SK-N-SH (cell line): ENCODE measurements at regions not wholly inside any gene's neighbourhood (a gene's known extent, or its start where the extent isn't known, plus 50 kb on each side); places are given as distances from the start of the nearest gene placed in this dataset.

ENCODE experiments used
- CHD2 ChIP-seq: fragments of 150-350 bp; IDR thresholded peaks from 2 replicates; pipeline ENCODE4 v1.6.1; 2018; ENCODE audit warnings: low read length; ENCODE audit not compliant: partially characterized antibody
- CTCF ChIP-seq: fragments of 200-600 bp; sonication (generic); IDR thresholded peaks from 2 replicates; pipeline ENCODE4 v1.6.1; 2017; ENCODE audit warnings: antibody characterized with exemption, mild to moderate bottlenecking, moderate library complexity
- EZH2phosphoT487 ChIP-seq: fragments of 200-600 bp; sonication (generic); IDR thresholded peaks from 2 replicates; pipeline ENCODE4 v1.6.1; 2017; ENCODE audit warnings: low read depth, mixed run types, mild to moderate bottlenecking, antibody characterized with exemption, moderate library complexity, borderline replicate concordance
- FOXJ3 ChIP-seq: sonication (generic); formaldehyde crosslinking; IDR thresholded peaks from 2 replicates; pipeline ENCODE4 v1.5.1; 2020; ENCODE audit warnings: mild to moderate bottlenecking, missing genetic modification reagents
- FOXM1 ChIP-seq: IDR thresholded peaks from 2 replicates; pipeline ENCODE4 v1.4.0; 2012; ENCODE audit warnings: low read depth, mild to moderate bottlenecking
- GABPA ChIP-seq: IDR thresholded peaks from 2 replicates; pipeline ENCODE4 v1.4.0; 2012; ENCODE audit warnings: low read depth, mild to moderate bottlenecking
- GATA2 ChIP-seq: sonication (generic); formaldehyde crosslinking; IDR thresholded peaks from 2 replicates; pipeline ENCODE4 v1.5.0; 2020; ENCODE audit warnings: mild to moderate bottlenecking, missing genetic modification reagents
- MXI1 ChIP-seq: IDR thresholded peaks from 2 replicates; pipeline ENCODE4 v1.6.1; 2012; ENCODE audit warnings: mild to moderate bottlenecking, low read depth, low read length, improper control_type of control experiment
- NRF1 ChIP-seq: IDR thresholded peaks from 2 replicates; pipeline ENCODE4 v1.6.1; 2012; ENCODE audit warnings: low read depth, mild to moderate bottlenecking, low read length
- REST ChIP-seq: IDR thresholded peaks from 2 replicates; pipeline ENCODE4 v1.6.1; 2012; ENCODE audit warnings: mild to moderate bottlenecking, low read depth, low read length, moderate library complexity
- SMC3 ChIP-seq: IDR thresholded peaks from 2 replicates; pipeline ENCODE4 v1.6.1; 2012; ENCODE audit warnings: low read depth, low read length, improper control_type of control experiment

GRCh38 chr1:238104752-238105151, 214.0 kb upstream of the ZP4 start:
- TF ChIP-seq CTCF = no peak
- TF ChIP-seq GABPA = no peak
- no peak for TF ChIP-seq MXI1
- TF ChIP-seq EZH2phosphoT487 = no peak
- no peak for TF ChIP-seq NRF1
- no peak for TF ChIP-seq CHD2
- no peak for TF ChIP-seq REST
- TF ChIP-seq SMC3 = no peak
- TF ChIP-seq FOXJ3 (CRISPR knock-in tag) = no peak
- no peak for TF ChIP-seq FOXM1
- no peak for TF ChIP-seq GATA2 (CRISPR knock-in tag)
